CD4-positive, alpha-beta T cell treated with Interleukin-4 for 1 hour (primary cell): ENCODE measurements at regions not wholly inside any gene's neighbourhood (a gene's known extent, or its start where the extent isn't known, plus 50 kb on each side); places are given as distances from the start of the nearest gene placed in this dataset.

Source experiments
- DNase-seq, 2 donors: peaks; one replicate each; pipeline ENCODE4 v3.0.0-alpha.2; 2020 to 2022

- no peak for DNase-seq
These were observed 63.0 kb upstream of the ETS2 start for GRCh38 chr21:38742580-38743260.

GRCh38 chr21:38743772-38744529 lies 61.8 kb upstream of the ETS2 start:
- no peak for DNase-seq

- no peak for DNase-seq
These were observed 60.9 kb upstream of the ETS2 start for GRCh38 chr21:38744861-38745260.

GRCh38 chr21:38747810-38748209 lies 57.9 kb upstream of the ETS2 start:
- DNase-seq: no peak

- DNase-seq: peak in 1 of 2 donors; percentile 53
These were observed 54.2 kb upstream of the ETS2 start for GRCh38 chr21:38751379-38752050.

- no peak for DNase-seq
These were observed 53.7 kb upstream of the ETS2 start for GRCh38 chr21:38752051-38752505.

- DNase-seq: no peak
These were observed 52.6 kb upstream of the ETS2 start for GRCh38 chr21:38753114-38753513.

- DNase-seq: no peak
These were observed 52.2 kb upstream of the ETS2 start for GRCh38 chr21:38753557-38753971.
